ENCODE measurements at regions not wholly inside any gene's neighbourhood (a gene's known extent, or its start where the extent isn't known, plus 50 kb on each side); places are given as distances from the start of the nearest gene placed in this dataset.
A peak's percentile ranks its signal among the peaks of the same experiment; 100 is the strongest.

GRCh38 chr21:15531986-15532385 is 197.8 kb upstream of the USP25 start:
- DNase-seq (ENCODE audit: low read depth): no peak
- H3K4me3 ChIP-seq (ENCODE audit: low read depth, low read length): no peak overlapping the region
- TF ChIP-seq CTCF (IDR thresholded peaks at IDR 0.05; ENCODE audit: insufficient read depth, low read depth, low read length, missing control alignments): no peak

- DNase-seq (ENCODE audit: low read depth): no peak
- TF ChIP-seq CTCF (IDR thresholded peaks at IDR 0.05; ENCODE audit: insufficient read depth, low read depth, low read length, missing control alignments): no peak
- no peak overlapping the region for H3K4me3 ChIP-seq (ENCODE audit: low read depth, low read length)
Measured at GRCh38 chr21:15533618-15534017, 196.2 kb upstream of the USP25 start.

GRCh38 chr21:15534450-15534886 is 195.3 kb upstream of the USP25 start:
- DNase-seq (ENCODE audit: low read depth): no peak
- no peak overlapping the region for H3K4me3 ChIP-seq (ENCODE audit: low read depth, low read length)
- no peak for TF ChIP-seq CTCF (IDR thresholded peaks at IDR 0.05; ENCODE audit: insufficient read depth, low read depth, low read length, missing control alignments)

GRCh38 chr21:15539376-15539775 is 190.4 kb upstream of the USP25 start:
- no peak for DNase-seq (ENCODE audit: low read depth)
- TF ChIP-seq CTCF (IDR thresholded peaks at IDR 0.05; ENCODE audit: insufficient read depth, low read depth, low read length, missing control alignments): no peak
- H3K4me3 ChIP-seq (ENCODE audit: low read depth, low read length): no peak overlapping the region

GRCh38 chr21:15543473-15543872 is 186.3 kb upstream of the USP25 start:
- DNase-seq (ENCODE audit: low read depth): no peak
- no peak for TF ChIP-seq CTCF (IDR thresholded peaks at IDR 0.05; ENCODE audit: insufficient read depth, low read depth, low read length, missing control alignments)
- no peak overlapping the region for H3K4me3 ChIP-seq (ENCODE audit: low read depth, low read length)

GRCh38 chr21:15549671-15550070 is 180.1 kb upstream of the USP25 start:
- DNase-seq (ENCODE audit: low read depth): no peak
- no peak for TF ChIP-seq CTCF (IDR thresholded peaks at IDR 0.05; ENCODE audit: insufficient read depth, low read depth, low read length, missing control alignments)
- no peak overlapping the region for H3K4me3 ChIP-seq (ENCODE audit: low read depth, low read length)

GRCh38 chr21:15552914-15553494 is 176.8 kb upstream of the USP25 start:
- TF ChIP-seq CTCF (IDR thresholded peaks at IDR 0.05; ENCODE audit: insufficient read depth, low read depth, low read length, missing control alignments): peak; percentile 9
- no peak for DNase-seq (ENCODE audit: low read depth)
- H3K4me3 ChIP-seq (ENCODE audit: low read depth, low read length): no peak overlapping the region

Data from GM12865 (cell line).